ENCODE measurements at regions not wholly inside any gene's neighbourhood (a gene's known extent, or its start where the extent isn't known, plus 50 kb on each side); places are given as distances from the start of the nearest gene placed in this dataset.
A peak's percentile ranks its signal among the peaks of the same experiment; 100 is the strongest.

DNA sequence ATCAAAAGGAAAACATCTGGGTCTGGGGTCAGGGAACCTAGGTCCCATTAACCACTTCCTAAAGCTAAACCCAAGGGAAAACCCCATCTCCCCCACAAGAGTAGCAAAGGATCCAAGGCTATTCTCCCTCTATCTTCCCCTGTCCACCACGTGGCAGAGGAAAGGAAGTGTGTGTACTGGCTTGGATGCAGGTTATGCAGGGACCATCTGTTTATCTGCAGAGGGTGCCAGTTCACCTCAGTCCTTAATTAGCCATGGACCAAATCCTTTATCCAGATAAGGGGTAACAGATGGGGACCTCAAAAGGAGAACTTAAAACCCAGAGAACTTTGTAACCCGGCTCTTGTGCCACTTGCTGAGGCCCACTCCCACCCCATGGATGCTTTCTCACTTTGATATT, 135.3 kb downstream of the ZNF518B start:
- H3K4me1 ChIP-seq (ENCODE audit: insufficient read depth, low read length), result peaks cover 17% of the 10 kb centered on the region
- intact Hi-C loops (cut with micrococcal nuclease; ENCODE audit: unreplicated experiment) (loop anchor here (10.0 kb wide), 1 partner anchor 157 kb away; no protein-coding TSS in a partner anchor), in situ Hi-C loops (cut with HindIII; ENCODE audit: extremely low pct_ligation_motif_present, low pct_unique_long_range_greater_than_20kb) (no loop called here)
- no peak overlapping the region for H2AFZ ChIP-seq (ENCODE audit: low read length)
- no peak overlapping the region for H3K27ac ChIP-seq (ENCODE audit: extremely low read length, insufficient read depth, low read length)
- TF ChIP-seq ZNF761 (CRISPR knock-in tag; conservative IDR thresholded peaks at IDR 0.05) (no peak), NFYB (CRISPR knock-in tag; IDR thresholded peaks at IDR 0.05) (no peak)
- no peaks in the 10 kb centered on the region; a peak in 1 of 5 replicates for H3K27me3 ChIP-seq (ENCODE audit: control insufficient read depth in 1 of 2, insufficient read depth in 2 of 2, low read length in 2 of 2)
- ChIA-PET POLR2A (no interaction called here), CTCF (ENCODE audit: low intra/inter-chr PET ratio, low total read pairs) (no interaction called here)
- no peak overlapping the region for H3K9ac ChIP-seq (ENCODE audit: insufficient read depth, low read depth, low read length)
- DNase-seq (ENCODE audit: low spot score) (no peak), FAIRE-seq (no peak), ATAC-seq (no peak)
- no peak overlapping the region for H3K4me3 ChIP-seq (replicated peaks in 1 of 3; ENCODE audit: insufficient read depth in 1 of 3, low read depth in 2 of 3, low read length in 3 of 3)
- no TSS peak for BruUV-seq (replicated peaks)
- H3K4me2 ChIP-seq (ENCODE audit: low read depth, low read length), result no peak overlapping the region
- no peaks in the 10 kb centered on the region for H3K9me3 ChIP-seq (ENCODE audit: low read length)
- no peaks in the 10 kb centered on the region for H4K20me1 ChIP-seq (ENCODE audit: insufficient read depth, low read length)
- no peaks in the 10 kb centered on the region for H3K36me3 ChIP-seq (replicated peaks in 1 of 2; ENCODE audit: control insufficient read depth in 1 of 2, insufficient read depth in 2 of 2, low read length in 2 of 2)
- WGBS (ENCODE audit: low lambda C conversion rate), result 36% methylated on average over 2 of the region's 2 CpGs
- no peaks in the 10 kb centered on the region for H3K79me2 ChIP-seq (ENCODE audit: insufficient read depth, low read length)

DNA sequence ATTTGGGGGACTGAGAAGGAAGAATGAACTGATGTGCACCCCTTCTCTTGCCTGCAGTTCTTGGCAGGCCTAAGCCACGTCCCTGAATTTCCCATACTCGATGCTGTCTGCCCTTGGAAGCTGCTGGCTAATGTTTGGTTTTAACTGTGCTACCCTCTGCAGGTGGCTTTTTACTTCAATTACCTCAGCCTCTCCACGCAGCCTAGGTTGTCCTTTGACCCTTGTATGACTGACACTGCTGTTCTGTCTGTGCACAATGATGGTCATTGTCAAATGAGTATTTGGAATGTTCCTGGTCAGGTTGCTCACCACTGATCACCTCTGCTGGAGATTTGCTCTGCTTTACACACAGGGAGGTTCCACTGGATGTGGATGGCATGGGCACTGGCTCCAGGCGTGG, 137.1 kb downstream of the ZNF518B start:
- in situ Hi-C loops (cut with HindIII; ENCODE audit: extremely low pct_ligation_motif_present, low pct_unique_long_range_greater_than_20kb) (no loop called here), intact Hi-C loops (cut with micrococcal nuclease; ENCODE audit: unreplicated experiment) (loop anchor here (10.0 kb wide), 1 partner anchor 155 kb away; no protein-coding TSS in a partner anchor)
- Histone ChIP-seq H3K4me2 (ENCODE audit: low read depth, low read length) (0 out of 2 replicates have a peak overlapping the region, but pooled peaks have one; percentile 11), H3K9ac (ENCODE audit: insufficient read depth, low read depth, low read length) (no peak overlapping the region), H4K20me1 (ENCODE audit: insufficient read depth, low read length) (no peaks in the 10 kb centered on the region), H3K4me3 (replicated peaks in 1 of 3; ENCODE audit: insufficient read depth in 1 of 3, low read depth in 2 of 3, low read length in 3 of 3) (no peak overlapping the region), H3K27ac (ENCODE audit: extremely low read length, insufficient read depth, low read length) (no peak overlapping the region), H3K9me3 (ENCODE audit: low read length) (no peaks in the 10 kb centered on the region), H3K36me3 (replicated peaks in 1 of 2; ENCODE audit: control insufficient read depth in 1 of 2, insufficient read depth in 2 of 2, low read length in 2 of 2) (no peaks in the 10 kb centered on the region), H3K27me3 (ENCODE audit: control insufficient read depth in 1 of 2, insufficient read depth in 2 of 2, low read length in 2 of 2) (0 out of 5 replicates have a peak, but pooled peaks cover 0 to 3% of the 10 kb centered on the region in 2 experiments), H2AFZ (ENCODE audit: low read length) (no peak overlapping the region), H3K4me1 (ENCODE audit: insufficient read depth, low read length) (peaks cover 17% of the 10 kb centered on the region), H3K79me2 (ENCODE audit: insufficient read depth, low read length) (no peaks in the 10 kb centered on the region)
- peak; percentile 99 for ATAC-seq
- peak; percentile 91 for FAIRE-seq
- ChIA-PET POLR2A (no interaction called here), CTCF (ENCODE audit: low intra/inter-chr PET ratio, low total read pairs) (no interaction called here)
- BruUV-seq (replicated peaks), result no TSS peak
- 0% methylated on average over 3 of the region's 4 CpGs for WGBS (ENCODE audit: low lambda C conversion rate)
- DNase-seq (ENCODE audit: low spot score), result peak; percentile 79
- TF ChIP-seq, protein P1, sequence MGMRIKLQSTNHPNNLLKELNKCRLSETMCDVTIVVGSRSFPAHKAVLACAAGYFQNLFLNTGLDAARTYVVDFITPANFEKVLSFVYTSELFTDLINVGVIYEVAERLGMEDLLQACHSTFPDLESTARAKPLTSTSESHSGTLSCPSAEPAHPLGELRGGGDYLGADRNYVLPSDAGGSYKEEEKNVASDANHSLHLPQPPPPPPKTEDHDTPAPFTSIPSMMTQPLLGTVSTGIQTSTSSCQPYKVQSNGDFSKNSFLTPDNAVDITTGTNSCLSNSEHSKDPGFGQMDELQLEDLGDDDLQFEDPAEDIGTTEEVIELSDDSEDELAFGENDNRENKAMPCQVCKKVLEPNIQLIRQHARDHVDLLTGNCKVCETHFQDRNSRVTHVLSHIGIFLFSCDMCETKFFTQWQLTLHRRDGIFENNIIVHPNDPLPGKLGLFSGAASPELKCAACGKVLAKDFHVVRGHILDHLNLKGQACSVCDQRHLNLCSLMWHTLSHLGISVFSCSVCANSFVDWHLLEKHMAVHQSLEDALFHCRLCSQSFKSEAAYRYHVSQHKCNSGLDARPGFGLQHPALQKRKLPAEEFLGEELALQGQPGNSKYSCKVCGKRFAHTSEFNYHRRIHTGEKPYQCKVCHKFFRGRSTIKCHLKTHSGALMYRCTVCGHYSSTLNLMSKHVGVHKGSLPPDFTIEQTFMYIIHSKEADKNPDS (CRISPR knock-in tag; IDR thresholded peaks at IDR 0.05), result no peak
- TF ChIP-seq ZNF775 (CRISPR knock-in tag; IDR thresholded peaks at IDR 0.05; ENCODE audit: borderline replicate concordance), result no peak
- no peak for TF ChIP-seq HHEX (CRISPR knock-in tag; IDR thresholded peaks at IDR 0.05)
- no peak; the same call in 1 of the 2 replicates for TF ChIP-seq MEIS2 (CRISPR knock-in tag; IDR thresholded peaks at IDR 0.05)
- no peak for TF ChIP-seq ZNF530 (CRISPR knock-in tag; IDR thresholded peaks at IDR 0.05; ENCODE audit: low read depth)
- TF ChIP-seq, protein P2, sequence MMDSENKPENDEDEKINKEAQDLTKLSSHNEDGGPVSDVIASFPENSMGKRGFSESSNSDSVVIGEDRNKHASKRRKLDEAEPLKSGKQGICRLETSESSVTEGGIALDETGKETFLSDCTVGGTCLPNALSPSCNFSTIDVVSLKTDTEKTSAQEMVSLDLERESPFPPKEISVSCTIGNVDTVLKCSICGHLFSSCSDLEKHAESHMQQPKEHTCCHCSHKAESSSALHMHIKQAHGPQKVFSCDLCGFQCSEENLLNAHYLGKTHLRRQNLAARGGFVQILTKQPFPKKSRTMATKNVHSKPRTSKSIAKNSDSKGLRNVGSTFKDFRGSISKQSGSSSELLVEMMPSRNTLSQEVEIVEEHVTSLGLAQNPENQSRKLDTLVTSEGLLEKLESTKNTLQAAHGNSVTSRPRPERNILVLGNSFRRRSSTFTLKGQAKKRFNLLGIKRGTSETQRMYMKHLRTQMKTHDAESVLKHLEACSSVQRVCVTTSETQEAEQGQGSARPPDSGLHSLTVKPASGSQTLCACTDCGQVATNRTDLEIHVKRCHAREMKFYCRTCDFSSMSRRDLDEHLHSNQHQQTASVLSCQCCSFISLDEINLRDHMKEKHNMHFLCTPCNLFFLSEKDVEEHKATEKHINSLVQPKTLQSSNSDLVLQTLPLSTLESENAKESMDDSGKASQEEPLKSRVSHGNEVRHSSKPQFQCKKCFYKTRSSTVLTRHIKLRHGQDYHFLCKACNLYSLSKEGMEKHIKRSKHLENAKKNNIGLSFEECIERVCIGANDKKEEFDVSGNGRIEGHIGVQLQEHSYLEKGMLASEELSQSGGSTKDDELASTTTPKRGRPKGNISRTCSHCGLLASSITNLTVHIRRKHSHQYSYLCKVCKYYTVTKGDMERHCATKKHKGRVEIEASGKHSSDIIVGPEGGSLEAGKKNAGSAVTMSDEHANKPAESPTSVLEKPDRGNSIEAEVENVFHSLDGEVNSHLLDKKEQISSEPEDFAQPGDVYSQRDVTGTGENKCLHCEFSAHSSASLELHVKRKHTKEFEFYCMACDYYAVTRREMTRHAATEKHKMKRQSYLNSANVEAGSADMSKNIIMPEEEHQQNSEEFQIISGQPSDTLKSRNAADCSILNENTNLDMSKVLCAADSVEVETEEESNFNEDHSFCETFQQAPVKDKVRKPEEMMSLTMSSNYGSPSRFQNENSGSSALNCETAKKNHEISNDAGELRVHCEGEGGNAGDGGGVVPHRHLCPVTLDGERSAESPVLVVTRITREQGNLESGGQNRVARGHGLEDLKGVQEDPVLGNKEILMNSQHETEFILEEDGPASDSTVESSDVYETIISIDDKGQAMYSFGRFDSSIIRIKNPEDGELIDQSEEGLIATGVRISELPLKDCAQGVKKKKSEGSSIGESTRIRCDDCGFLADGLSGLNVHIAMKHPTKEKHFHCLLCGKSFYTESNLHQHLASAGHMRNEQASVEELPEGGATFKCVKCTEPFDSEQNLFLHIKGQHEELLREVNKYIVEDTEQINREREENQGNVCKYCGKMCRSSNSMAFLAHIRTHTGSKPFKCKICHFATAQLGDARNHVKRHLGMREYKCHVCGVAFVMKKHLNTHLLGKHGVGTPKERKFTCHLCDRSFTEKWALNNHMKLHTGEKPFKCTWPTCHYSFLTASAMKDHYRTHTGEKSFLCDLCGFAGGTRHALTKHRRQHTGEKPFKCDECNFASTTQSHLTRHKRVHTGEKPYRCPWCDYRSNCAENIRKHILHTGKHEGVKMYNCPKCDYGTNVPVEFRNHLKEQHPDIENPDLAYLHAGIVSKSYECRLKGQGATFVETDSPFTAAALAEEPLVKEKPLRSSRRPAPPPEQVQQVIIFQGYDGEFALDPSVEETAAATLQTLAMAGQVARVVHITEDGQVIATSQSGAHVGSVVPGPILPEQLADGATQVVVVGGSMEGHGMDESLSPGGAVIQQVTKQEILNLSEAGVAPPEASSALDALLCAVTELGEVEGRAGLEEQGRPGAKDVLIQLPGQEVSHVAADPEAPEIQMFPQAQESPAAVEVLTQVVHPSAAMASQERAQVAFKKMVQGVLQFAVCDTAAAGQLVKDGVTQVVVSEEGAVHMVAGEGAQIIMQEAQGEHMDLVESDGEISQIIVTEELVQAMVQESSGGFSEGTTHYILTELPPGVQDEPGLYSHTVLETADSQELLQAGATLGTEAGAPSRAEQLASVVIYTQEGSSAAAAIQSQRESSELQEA (CRISPR knock-in tag; IDR thresholded peaks at IDR 0.05; ENCODE audit: not compliant biosample characterization), result no peak
- TF ChIP-seq JUNB (CRISPR knock-in tag; IDR thresholded peaks at IDR 0.05; ENCODE audit: borderline replicate concordance), result no peak
